ENCODE measurements at regions not wholly inside any gene's neighbourhood (a gene's known extent, or its start where the extent isn't known, plus 50 kb on each side); places are given as distances from the start of the nearest gene placed in this dataset.

DNA sequence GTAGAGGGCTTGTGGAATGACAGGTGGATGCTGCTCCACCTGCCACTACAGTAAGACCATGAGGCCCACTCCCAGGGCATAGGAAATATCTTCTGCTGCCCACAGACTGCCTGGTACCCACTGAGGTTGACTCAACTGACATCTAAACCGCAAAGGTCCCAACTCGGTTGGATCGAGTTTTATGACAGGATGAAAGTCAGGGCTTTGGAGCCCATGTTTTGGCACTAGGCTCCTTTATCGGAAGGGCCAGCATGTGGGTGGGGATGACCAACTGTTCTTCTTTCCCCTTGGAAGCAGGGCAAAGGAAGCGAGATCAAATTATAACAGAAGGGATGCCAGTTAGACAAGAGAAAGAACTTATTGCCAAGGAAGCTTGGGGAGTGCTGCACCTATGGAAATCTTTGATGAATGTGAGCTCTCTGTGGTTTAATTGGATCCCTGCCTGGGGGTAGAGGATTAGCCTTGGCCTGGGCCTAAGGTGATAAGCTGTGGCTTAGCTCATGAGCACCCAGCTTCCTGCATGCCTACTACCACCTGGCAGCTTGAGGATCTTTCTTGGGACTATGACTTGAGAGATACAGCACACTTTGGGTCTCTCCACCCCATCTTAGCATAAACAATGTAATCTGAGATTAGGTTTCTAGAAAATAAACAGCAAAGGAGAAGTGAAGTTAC, 121.8 kb downstream of the KCNA5 start:
- Histone ChIP-seq H3K79me2 (ENCODE audit: control insufficient read depth, insufficient read depth, low read length) (no peaks in the 10 kb centered on the region), H3K36me3 (ENCODE audit: control insufficient read depth in 2 of 2, extremely low read depth in 1 of 2, insufficient read depth in 2 of 2, low read length in 2 of 2) (no peaks in the 10 kb centered on the region), H3K27me3 (ENCODE audit: control insufficient read depth in 2 of 2, insufficient read depth in 2 of 2, low read length in 2 of 2) (no peaks in the 10 kb centered on the region), H3K9me3 (replicated peaks; ENCODE audit: control insufficient read depth, insufficient read depth, low read length) (no peaks in the 10 kb centered on the region), H3K4me3 (replicated peaks in 1 of 3; ENCODE audit: insufficient read depth in 1 of 3, low read depth in 1 of 3, low read length in 3 of 3) (no peak overlapping the region), H2AFZ (ENCODE audit: low read depth, low read length) (no peak overlapping the region), H3K9ac (replicated peaks; ENCODE audit: extremely low read depth, insufficient read depth, low read length) (no peak overlapping the region), H3K27ac (ENCODE audit: insufficient read depth, low read depth, low read length) (no peak overlapping the region), H4K20me1 (replicated peaks; ENCODE audit: control insufficient read depth, extremely low read depth, insufficient read depth, low read length) (no peaks in the 10 kb centered on the region), H3K4me1 (ENCODE audit: control insufficient read depth, extremely low read depth, insufficient read depth, low read length) (no peaks in the 10 kb centered on the region), H3K9me1 (replicated peaks; ENCODE audit: control insufficient read depth, extremely low read depth, insufficient read depth, low read length) (no peaks in the 10 kb centered on the region), H3K4me2 (ENCODE audit: insufficient read depth, low read length) (no peak overlapping the region)
- FAIRE-seq (no peak), DNase-seq (ENCODE audit: low read depth, low spot score) (no peak)
- dilution Hi-C loops (cut with MboI; ENCODE audit: extremely low pct_ligation_motif_present, low sequenced_read_pairs): no loop called here
- no peak for TF ChIP-seq POLR2A (IDR thresholded peaks at IDR 0.05; ENCODE audit: low read depth, low read length)
- TF ChIP-seq FOS (IDR thresholded peaks at IDR 0.05; ENCODE audit: borderline replicate concordance, insufficient read depth, low read length): no peak
- TF ChIP-seq, protein P1, sequence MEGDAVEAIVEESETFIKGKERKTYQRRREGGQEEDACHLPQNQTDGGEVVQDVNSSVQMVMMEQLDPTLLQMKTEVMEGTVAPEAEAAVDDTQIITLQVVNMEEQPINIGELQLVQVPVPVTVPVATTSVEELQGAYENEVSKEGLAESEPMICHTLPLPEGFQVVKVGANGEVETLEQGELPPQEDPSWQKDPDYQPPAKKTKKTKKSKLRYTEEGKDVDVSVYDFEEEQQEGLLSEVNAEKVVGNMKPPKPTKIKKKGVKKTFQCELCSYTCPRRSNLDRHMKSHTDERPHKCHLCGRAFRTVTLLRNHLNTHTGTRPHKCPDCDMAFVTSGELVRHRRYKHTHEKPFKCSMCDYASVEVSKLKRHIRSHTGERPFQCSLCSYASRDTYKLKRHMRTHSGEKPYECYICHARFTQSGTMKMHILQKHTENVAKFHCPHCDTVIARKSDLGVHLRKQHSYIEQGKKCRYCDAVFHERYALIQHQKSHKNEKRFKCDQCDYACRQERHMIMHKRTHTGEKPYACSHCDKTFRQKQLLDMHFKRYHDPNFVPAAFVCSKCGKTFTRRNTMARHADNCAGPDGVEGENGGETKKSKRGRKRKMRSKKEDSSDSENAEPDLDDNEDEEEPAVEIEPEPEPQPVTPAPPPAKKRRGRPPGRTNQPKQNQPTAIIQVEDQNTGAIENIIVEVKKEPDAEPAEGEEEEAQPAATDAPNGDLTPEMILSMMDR (IDR thresholded peaks at IDR 0.05; ENCODE audit: extremely low read depth in 1 of 2, insufficient read depth in 1 of 2, low read depth in 1 of 2, low read length in 2 of 2): no peak
- TF ChIP-seq JUN (IDR thresholded peaks at IDR 0.05; ENCODE audit: borderline replicate concordance, insufficient read depth, insufficient read length, low read depth): no peak
- TF ChIP-seq MYC (IDR thresholded peaks at IDR 0.05; ENCODE audit: low read depth, low read length): no peak
- TF ChIP-seq, protein P2, sequence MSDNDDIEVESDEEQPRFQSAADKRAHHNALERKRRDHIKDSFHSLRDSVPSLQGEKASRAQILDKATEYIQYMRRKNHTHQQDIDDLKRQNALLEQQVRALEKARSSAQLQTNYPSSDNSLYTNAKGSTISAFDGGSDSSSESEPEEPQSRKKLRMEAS (IDR thresholded peaks at IDR 0.05; ENCODE audit: insufficient read depth, insufficient read length): no peak
- TF ChIP-seq EZH2 (IDR thresholded peaks at IDR 0.05; ENCODE audit: borderline replicate concordance, low read depth, low read length, severe bottlenecking): no peak
- TF ChIP-seq GATA2 (IDR thresholded peaks at IDR 0.05; ENCODE audit: insufficient read depth, insufficient read length, low read depth, low read length): no peak
- no peak for TF ChIP-seq POLR2AphosphoS5 (IDR thresholded peaks at IDR 0.05; ENCODE audit: insufficient read depth, low read depth, low read length)
- intact Hi-C loops (cut with micrococcal nuclease): no loop called here
- ChIA-PET CTCF (no interaction called here), POLR2A (no interaction called here)
- BruUV-seq (replicated peaks): no TSS peak

All from endothelial cell of umbilical vein (primary cell).